H1 (cell line): ENCODE measurements at regions not wholly inside any gene's neighbourhood (a gene's known extent, or its start where the extent isn't known, plus 50 kb on each side); places are given as distances from the start of the nearest gene placed in this dataset.
A peak's percentile ranks its signal among the peaks of the same experiment; 100 is the strongest.

Experiments used
- CTCF ChIA-PET: fragments of 300-600 bp; sonication (Branson Sonifier 250); formaldehyde crosslinking; loops from one replicate; lab custom pipeline; 2021; ENCODE audit not compliant: partially characterized antibody; lab: Charles Lee
- POLR2A ChIA-PET: fragments of 300-600 bp; sonication (Branson Sonifier 250); formaldehyde crosslinking; loops from one replicate; lab custom pipeline; 2021; ENCODE audit warnings: inconsistent platforms; ENCODE audit not compliant: partially characterized antibody; lab: Charles Lee
- DNase-seq, 2 experiments: peaks; one replicate each; pipeline versions ENCODE4 v3.0.0 to v3.0.0-alpha.2; 2010 to 2022; ENCODE audit warnings: low spot score in 2 of 2, low read depth in 1 of 2, mixed read lengths in 1 of 2
- FAIRE-seq: peaks from 2 replicates; lab custom pipeline; 2011; peaks lifted over from hg19 to GRCh38; lab: Jason Lieb, UNC
- H2AFZ ChIP-seq: 2 replicates; pipeline ENCODE4 v1.8.1; 2012; ENCODE audit warnings: low read length, inconsistent platforms
- H2AK5ac ChIP-seq: 2 replicates; pipeline ENCODE4 v1.6.1; 2013; ENCODE audit warnings: low read depth, low read length
- H2BK120ac ChIP-seq: replicated peaks from 2 replicates; pipeline ENCODE3; 2013; ENCODE audit warnings: low read depth, low read length, inconsistent platforms
- H2BK12ac ChIP-seq: 2 replicates; pipeline ENCODE4 v1.6.1; 2013; ENCODE audit warnings: low read depth, low read length
- H2BK15ac ChIP-seq: 2 replicates; pipeline ENCODE4 v1.6.1; 2013; ENCODE audit warnings: low read length
- H2BK20ac ChIP-seq: 2 replicates; pipeline ENCODE4 v1.6.1; 2013; ENCODE audit warnings: low read length
- H2BK5ac ChIP-seq: 2 replicates; pipeline ENCODE4 v1.6.1; 2013; ENCODE audit warnings: low read depth, low read length
- H3K14ac ChIP-seq: 2 replicates; pipeline ENCODE4 v1.6.1; 2013; ENCODE audit warnings: inconsistent platforms; ENCODE audit not compliant: insufficient read length
- H3K18ac ChIP-seq: 2 replicates; pipeline ENCODE4 v1.6.1; 2013; ENCODE audit warnings: low read length; ENCODE audit errors: extremely low read depth
- H3K23ac ChIP-seq: 2 replicates; pipeline ENCODE4 v1.6.1; 2013; ENCODE audit warnings: inconsistent platforms; ENCODE audit not compliant: insufficient read length
- H3K23me2 ChIP-seq: 2 replicates; pipeline ENCODE4 v1.6.1; 2013; ENCODE audit warnings: low read depth, low read length
- H3K27ac ChIP-seq: 2 replicates; pipeline ENCODE4 v1.6.1; 2011; ENCODE audit warnings: low read depth, low read length, inconsistent platforms
- H3K27me3 ChIP-seq, 4 experiments: replicated peaks in 1 of 4; 1 replicate in 1 of 4; 2 replicates in 3 of 4; pipeline versions ENCODE4 v1.6.1 to v1.8.1; 2011 to 2013; ENCODE audit warnings: low read length in 3 of 4, mild to moderate bottlenecking in 3 of 4, inconsistent platforms in 2 of 4, mixed read lengths in 2 of 4, moderate library complexity in 1 of 4; ENCODE audit not compliant: control insufficient read depth in 3 of 4, insufficient read depth in 3 of 4; ENCODE audit errors: extremely low read depth in 1 of 4
- H3K36me3 ChIP-seq, 4 experiments: 2 replicates each; pipeline versions ENCODE4 v1.6.1 to v1.8.1; 2011 to 2013; ENCODE audit warnings: mild to moderate bottlenecking in 4 of 4, low read length in 3 of 4, moderate library complexity in 2 of 4, control low read depth in 1 of 4, inconsistent platforms in 1 of 4; ENCODE audit not compliant: insufficient read depth in 4 of 4, control insufficient read depth in 2 of 4
- H3K4ac ChIP-seq: replicated peaks from 2 replicates; pipeline ENCODE3; 2013; ENCODE audit warnings: low read length, low read depth, mixed read lengths, inconsistent platforms; ENCODE audit not compliant: insufficient read length
- H3K4me1 ChIP-seq, 4 experiments: replicated peaks in 1 of 4; 1 replicate in 1 of 4; 2 replicates in 3 of 4; pipeline versions ENCODE4 v1.6.1 to v1.8.1; 2011 to 2013; ENCODE audit warnings: low read length in 3 of 4, inconsistent platforms in 2 of 4, mixed read lengths in 1 of 4; ENCODE audit not compliant: insufficient read depth in 4 of 4, control insufficient read depth in 3 of 4
- H3K4me2 ChIP-seq, 2 experiments: 2 replicates each; pipeline versions ENCODE4 v1.6.1 to v1.8.1; 2011 to 2013; ENCODE audit warnings: low read depth in 2 of 2, low read length in 2 of 2, control low read depth in 1 of 2, inconsistent platforms in 1 of 2, mild to moderate bottlenecking in 1 of 2; ENCODE audit not compliant: insufficient read depth in 1 of 2
- H3K4me3 ChIP-seq, 4 experiments: fragments of 200-600, 300-600 bp in 1 of 4; sonication (generic), shearing (Covaris generic), sonication (Bioruptor Twin) in 1 of 4; 2 replicates each; pipeline versions ENCODE4 v1.5.1 to v1.8.1; 2011 to 2016; ENCODE audit warnings: low read length in 4 of 4, low read depth in 3 of 4, control low read depth in 2 of 4, inconsistent platforms in 2 of 4, mild to moderate bottlenecking in 2 of 4, mixed read lengths in 1 of 4, moderate library complexity in 1 of 4; ENCODE audit not compliant: insufficient read depth in 2 of 4; ENCODE audit errors: extremely low read depth in 1 of 4
- H3K56ac ChIP-seq: replicated peaks from 2 replicates; pipeline ENCODE3; 2013; ENCODE audit warnings: low read depth, mild to moderate bottlenecking, mixed read lengths, low read length, inconsistent platforms; ENCODE audit not compliant: insufficient read length
- H3K79me1 ChIP-seq: 2 replicates; pipeline ENCODE4 v1.6.1; 2013; ENCODE audit warnings: low read depth, low read length, control low read depth
- H3K79me2 ChIP-seq, 2 experiments: 2 replicates each; pipeline versions ENCODE4 v1.6.1 to v1.8.1; 2012 to 2013; ENCODE audit warnings: low read length in 2 of 2, mild to moderate bottlenecking in 2 of 2, inconsistent platforms in 1 of 2; ENCODE audit not compliant: insufficient read depth in 2 of 2, control insufficient read depth in 1 of 2
- H3K9ac ChIP-seq, 4 experiments: replicated peaks in 1 of 4; 1 replicate in 1 of 4; 2 replicates in 3 of 4; pipeline versions ENCODE4 v1.6.1 to v1.8.1; 2011 to 2013; ENCODE audit warnings: low read depth in 3 of 4, low read length in 3 of 4, control low read depth in 2 of 4, mild to moderate bottlenecking in 2 of 4, moderate library complexity in 2 of 4, inconsistent platforms in 1 of 4; ENCODE audit errors: extremely low read depth in 1 of 4
- H3K9me3 ChIP-seq, 2 experiments: 2 replicates each; pipeline versions ENCODE4 v1.6.1 to v1.8.1; 2012 to 2013; ENCODE audit warnings: mild to moderate bottlenecking in 2 of 2, moderate library complexity in 2 of 2, control low read depth in 1 of 2, inconsistent platforms in 1 of 2, low read depth in 1 of 2, low read length in 1 of 2, mixed read lengths in 1 of 2; ENCODE audit not compliant: insufficient read depth in 2 of 2
- H4K20me1 ChIP-seq, 2 experiments: replicated peaks in 1 of 2; 2 replicates each; pipeline versions ENCODE3 to v1.8.1; 2011 to 2013; ENCODE audit warnings: inconsistent platforms in 2 of 2, low read length in 2 of 2, mild to moderate bottlenecking in 1 of 2; ENCODE audit not compliant: insufficient read depth in 2 of 2, control insufficient read depth in 1 of 2
- H4K5ac ChIP-seq: 2 replicates; pipeline ENCODE4 v1.6.1; 2013; ENCODE audit warnings: low read length, low read depth, mixed read lengths, inconsistent platforms; ENCODE audit not compliant: insufficient read length
- H4K8ac ChIP-seq: 2 replicates; pipeline ENCODE4 v1.8.0; 2013; ENCODE audit warnings: mild to moderate bottlenecking, moderate library complexity, low read length, inconsistent platforms; ENCODE audit not compliant: insufficient read depth; ENCODE audit errors: extremely low read depth
- H4K91ac ChIP-seq: replicated peaks from 2 replicates; pipeline ENCODE3; 2013; ENCODE audit warnings: low read length, mixed read lengths, inconsistent platforms; ENCODE audit not compliant: insufficient read length
- CBX5 ChIP-seq: fragments of 300-800, 300-1000 bp; sonication (generic); IDR thresholded peaks from 2 replicates; pipeline ENCODE4 v1.7.1; 2016; ENCODE audit warnings: antibody characterized with exemption, low read length, low read depth
- CTBP2 ChIP-seq: IDR thresholded peaks from 2 replicates; pipeline ENCODE4 v1.7.0; 2011; ENCODE audit warnings: borderline replicate concordance, mild to moderate bottlenecking, moderate library complexity, mixed read lengths, low read length; ENCODE audit not compliant: insufficient read depth, insufficient read length
- EGR1 ChIP-seq: IDR thresholded peaks from 2 replicates; pipeline ENCODE4 v1.6.1; 2011; ENCODE audit warnings: low read depth, low read length, borderline replicate concordance
- FOSL1 ChIP-seq: IDR thresholded peaks from 2 replicates; pipeline ENCODE4 v1.6.1; 2011; ENCODE audit warnings: mild to moderate bottlenecking, low read depth, low read length, moderate library complexity; ENCODE audit not compliant: insufficient read depth
- GTF2F1 ChIP-seq: IDR thresholded peaks from 2 replicates; pipeline ENCODE4 v1.6.1; 2012; ENCODE audit warnings: low read depth, low read length, improper control_type of control experiment, borderline replicate concordance
- HDAC2 ChIP-seq, 2 experiments: fragments of 300-600 bp in 1 of 2; sonication (generic) in 1 of 2; IDR thresholded peaks; 2 replicates each; pipeline ENCODE4 v1.6.1; 2011 to 2012; ENCODE audit warnings: low read depth in 2 of 2, low read length in 2 of 2, mild to moderate bottlenecking in 2 of 2, moderate library complexity in 2 of 2, borderline replicate concordance in 1 of 2, inconsistent platforms in 1 of 2
- KDM1A ChIP-seq: fragments of 200-600, 300-600 bp; sonication (generic); IDR thresholded peaks from 2 replicates; pipeline ENCODE4 v1.7.1; 2016; ENCODE audit warnings: mild to moderate bottlenecking, low read length, borderline replicate concordance
- POLR2AphosphoS5 ChIP-seq: IDR thresholded peaks from 2 replicates; pipeline ENCODE4 v1.6.1; 2011; ENCODE audit warnings: low read depth, low read length
- POU5F1 ChIP-seq: IDR thresholded peaks from 2 replicates; pipeline ENCODE4 v1.6.1; 2011; ENCODE audit warnings: low read depth, mild to moderate bottlenecking, low read length, moderate library complexity
- RFX5 ChIP-seq: IDR thresholded peaks from 2 replicates; pipeline ENCODE4 v1.6.1; 2011; ENCODE audit warnings: low read depth, low read length, improper control_type of control experiment, borderline replicate concordance
- SIX5 ChIP-seq: IDR thresholded peaks from 2 replicates; pipeline ENCODE4 v1.6.1; 2011; ENCODE audit warnings: mild to moderate bottlenecking, low read depth, low read length
- SRF ChIP-seq: IDR thresholded peaks from 2 replicates; pipeline ENCODE4 v1.6.1; 2011; ENCODE audit warnings: mild to moderate bottlenecking, low read depth, low read length, moderate library complexity
- TBP ChIP-seq: IDR thresholded peaks from 2 replicates; pipeline ENCODE4 v1.6.1; 2011; ENCODE audit warnings: low read depth, low read length, improper control_type of control experiment
- TEAD4 ChIP-seq: IDR thresholded peaks from 2 replicates; pipeline ENCODE4 v1.6.1; 2012; ENCODE audit warnings: low read depth, low read length, inconsistent platforms, mixed read lengths
- YY1 ChIP-seq: IDR thresholded peaks from 2 replicates; pipeline ENCODE4 v1.6.1; 2011; ENCODE audit warnings: low read depth, mild to moderate bottlenecking, low read length
- WGBS, 2 experiments: shearing (Covaris generic) in 1 of 2; methylation state at CpG; one replicate each; pipeline versions ENCODE4 v1.1.6 to v1.1.7; 2013 to 2015; ENCODE audit warnings: low lambda C conversion rate in 2 of 2, mixed read lengths in 2 of 2, inconsistent platforms in 1 of 2, low coverage in 1 of 2, missing lambda C conversion rate in 1 of 2; ENCODE audit not compliant: insufficient replicate concordance in 2 of 2, insufficient coverage in 1 of 2, insufficient read length in 1 of 2; ENCODE audit errors: extremely low coverage in 1 of 2, missing lambda C conversion rate in 1 of 2; 5-methylcytosine and 5-hydroxymethylcytosine counted together

DNA sequence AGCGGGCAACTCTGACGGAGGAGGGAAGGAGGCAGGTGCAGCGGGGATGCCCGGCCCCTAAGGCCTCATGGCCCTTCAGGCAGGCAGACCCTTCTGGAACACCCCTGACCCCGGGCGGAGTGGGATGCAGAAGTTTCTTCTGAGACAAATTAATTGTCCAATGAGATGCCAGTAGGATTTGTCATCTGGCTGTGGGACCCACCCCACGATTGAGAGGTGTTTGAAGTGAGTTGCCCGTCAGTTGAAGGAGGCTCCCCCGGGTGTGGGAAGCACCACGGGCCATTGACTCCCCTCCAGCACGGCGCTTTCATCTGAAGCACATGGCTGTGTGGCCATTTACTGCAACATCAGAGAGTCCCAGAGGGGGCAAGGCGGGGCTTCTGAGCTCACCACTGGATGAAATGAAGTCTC is 527.8 kb downstream of the BRD1 start:
- no peak overlapping the region for H2BK120ac ChIP-seq
- 89% methylated on average over 13 of the region's 13 CpGs; no CpG with 5 or more reads in 1 of the 2 experiments for WGBS, 2 experiments
- no peak overlapping the region for H2BK12ac ChIP-seq
- no peak overlapping the region for H4K5ac ChIP-seq
- peaks cover 0 to 2% of the 10 kb centered on the region in 2 experiments for H4K20me1 ChIP-seq
- no peak overlapping the region for H2BK20ac ChIP-seq
- DNase-seq, result peak in 1 of 2 experiments; percentile 29
- H3K36me3 ChIP-seq, result no peaks in the 10 kb centered on the region
- no peaks in the 10 kb centered on the region; a peak in 1 of 4 replicates for H3K9me3 ChIP-seq
- H3K4me2 ChIP-seq, result no peak overlapping the region
- H2AK5ac ChIP-seq, result no peak overlapping the region
- no peak overlapping the region for H2BK15ac ChIP-seq
- ChIA-PET POLR2A (no interaction called here), CTCF (interaction anchor here (1.1 to 1.5 kb wide), 3 partner anchors 10 to 275 kb away, joined by 3 to 5 read pairs (median 4); no protein-coding TSS in a partner anchor)
- H3K4ac ChIP-seq, result no peak overlapping the region
- H3K14ac ChIP-seq, result no peak overlapping the region
- no peak overlapping the region for H3K56ac ChIP-seq
- H3K23ac ChIP-seq, result no peak overlapping the region
- H3K27ac ChIP-seq, result no peak overlapping the region
- no peaks in the 10 kb centered on the region; the same call in 1 of the 2 replicates for H3K23me2 ChIP-seq
- H4K91ac ChIP-seq, result no peak overlapping the region
- no peak overlapping the region for H3K9ac ChIP-seq
- H4K8ac ChIP-seq, result no peak overlapping the region; the same call in 1 of the 2 replicates
- H3K79me2 ChIP-seq, result no peaks in the 10 kb centered on the region
- no peak overlapping the region for H3K4me3 ChIP-seq
- H3K79me1 ChIP-seq, result no peaks in the 10 kb centered on the region
- no peaks in the 10 kb centered on the region; a peak in 2 of 7 replicates for H3K27me3 ChIP-seq
- no peak overlapping the region for H2AFZ ChIP-seq
- H3K4me1 ChIP-seq, result peaks cover 0 to 2% (median 1%) of the 10 kb centered on the region in 4 experiments; a peak in 4 of 7 replicates
- H2BK5ac ChIP-seq, result no peak overlapping the region
- no peak for FAIRE-seq
- no peak overlapping the region for H3K18ac ChIP-seq
- no peak for TF ChIP-seq TBP
- TF ChIP-seq CBX5, result no peak
- TF ChIP-seq EGR1, result no peak
- no peak for TF ChIP-seq FOSL1
- TF ChIP-seq TEAD4, result no peak
- TF ChIP-seq KDM1A, result no peak
- TF ChIP-seq POLR2AphosphoS5, result no peak
- TF ChIP-seq HDAC2 (IDR thresholded peaks at IDR 0.05; ENCODE audit: borderline replicate concordance in 1 of 2, low read depth in 2 of 2, low read length in 2 of 2), result no peak
- no peak for TF ChIP-seq SIX5
- TF ChIP-seq SRF, result no peak
- no peak for TF ChIP-seq CTBP2
- no peak for TF ChIP-seq POU5F1
- no peak for TF ChIP-seq YY1
- TF ChIP-seq RFX5, result no peak
- no peak for TF ChIP-seq GTF2F1
